Lung (tissue), 11 donors: ENCODE measurements at regions not wholly inside any gene's neighbourhood (a gene's known extent, or its start where the extent isn't known, plus 50 kb on each side); places are given as distances from the start of the nearest gene placed in this dataset.
"Not testable (repeated sequence)": the region's sequence is repeated elsewhere in the genome, so short reads cannot be mapped to it uniquely, and the experiment has no call there.

Experiments used
- ATAC-seq: fragments of 200-7000 bp; cut with Tn5 transposase; one replicate; pipeline ENCODE4 v1.9.1; 2020; ENCODE audit warnings: moderate number of reproducible peaks; ENCODE audit not compliant: insufficient read depth, low FRiP score
- DNase-seq, 3 donors: peaks; one replicate each; pipeline ENCODE4 v3.0.0-alpha.2; 2013 to 2017
- H3K27ac ChIP-seq, 2 donors: one replicate each; pipeline ENCODE4 v1.5.1; 2013; ENCODE audit warnings: mild to moderate bottlenecking in 2 of 2, moderate library complexity in 2 of 2, control low read depth in 1 of 2, inconsistent platforms in 1 of 2, low read depth in 1 of 2, low read length in 1 of 2
- H3K27me3 ChIP-seq, 3 donors: one replicate each; pipeline ENCODE4 v1.5.1; 2013; ENCODE audit warnings: low read length in 2 of 3; ENCODE audit not compliant: control insufficient read depth in 3 of 3, insufficient read depth in 3 of 3
- H3K36me3 ChIP-seq, 4 donors: one replicate each; pipeline ENCODE4 v1.5.1; 2013; ENCODE audit warnings: low read length in 4 of 4, mild to moderate bottlenecking in 1 of 4, moderate library complexity in 1 of 4; ENCODE audit not compliant: control insufficient read depth in 4 of 4, insufficient read depth in 4 of 4
- H3K4me1 ChIP-seq, 5 donors: one replicate each; pipeline ENCODE4 v1.5.1; 2013; ENCODE audit warnings: low read length in 5 of 5, mild to moderate bottlenecking in 2 of 5, moderate library complexity in 1 of 5; ENCODE audit not compliant: control insufficient read depth in 5 of 5, insufficient read depth in 5 of 5
- H3K4me3 ChIP-seq: one replicate; pipeline ENCODE4 v1.5.1; 2013; ENCODE audit warnings: mild to moderate bottlenecking, control low read depth, moderate library complexity
- H3K9ac ChIP-seq, 2 donors: one replicate each; pipeline ENCODE4 v1.5.1; 2013; ENCODE audit warnings: low read length in 2 of 2, control low read depth in 1 of 2; ENCODE audit not compliant: insufficient read depth in 1 of 2
- H3K9me3 ChIP-seq, 4 donors: one replicate each; pipeline ENCODE4 v1.5.1; 2013; ENCODE audit warnings: low read length in 3 of 4, mild to moderate bottlenecking in 1 of 4, moderate library complexity in 1 of 4; ENCODE audit not compliant: control insufficient read depth in 4 of 4, insufficient read depth in 3 of 4
- CTCF ChIP-seq: IDR thresholded peaks from 2 replicates; pipeline ENCODE4 v1.5.1; 2012; ENCODE audit warnings: mild to moderate bottlenecking; ENCODE audit errors: control extremely low read depth, extremely low read depth
- WGBS, 2 donors: extraction: QIAGEN DNeasy Blood & Tissue Kit; methylation state at CpG; one replicate each; pipeline ENCODE4 v1.1.7; 2013; 5-methylcytosine and 5-hydroxymethylcytosine counted together
- donor health status: control.
- donor health status: control.
- donor health status: Bipolar disorder and iron deficiency.
- donor health status: healthy.
- donor health status: DM: yes; HTN: yes; CAD: no.

DNA sequence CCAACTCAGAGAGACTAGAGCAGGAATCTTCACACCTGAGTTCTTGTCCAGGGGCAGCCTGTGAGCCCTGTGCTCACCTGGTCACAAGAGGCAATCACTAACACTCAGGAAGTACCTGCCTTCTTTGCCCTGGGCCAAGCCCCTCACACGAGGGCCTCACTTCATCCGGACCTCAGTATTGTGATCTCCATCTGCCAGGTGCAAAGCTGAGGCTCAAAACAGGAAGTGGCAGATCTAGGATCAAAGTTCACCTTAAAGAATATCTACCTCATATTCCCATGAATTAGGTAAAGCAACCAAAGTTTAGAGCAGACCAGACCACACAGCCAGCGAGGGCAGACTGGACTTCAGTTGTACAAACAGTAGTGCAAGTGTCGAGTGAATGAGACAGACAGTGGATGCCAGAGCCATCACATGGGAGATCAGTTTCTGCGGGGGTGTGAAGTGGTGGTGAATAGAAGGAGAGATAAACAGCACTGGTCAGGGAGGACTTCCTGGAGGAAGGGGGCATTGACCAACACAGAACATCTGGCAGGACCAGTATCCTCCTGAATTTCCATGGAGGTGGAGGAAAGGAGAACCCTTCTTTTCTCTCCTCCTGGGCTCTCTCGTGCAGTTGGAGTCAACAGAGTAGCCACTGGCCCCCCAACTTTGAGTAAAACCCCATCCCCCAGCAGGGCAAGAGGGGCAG, 116.6 kb upstream of the ZBTB40 start:
- no peak for DNase-seq
- Histone ChIP-seq H3K4me3 (no peak overlapping the region), H3K27me3 (peaks cover 0 to 42% (median 29%) of the 10 kb centered on the region in 3 donors), H3K36me3 (no peaks in the 10 kb centered on the region), H3K9me3 (no peaks in the 10 kb centered on the region), H3K9ac (no peak overlapping the region), H3K27ac (no peak overlapping the region), H3K4me1 (peaks cover 0 to 12% (median 0%) of the 10 kb centered on the region in 5 donors)
- no peak for ATAC-seq
- TF ChIP-seq CTCF, result no peak
- WGBS, 2 donors, result 50 to 53% methylated on average over 6 of the region's 6 CpGs

DNA sequence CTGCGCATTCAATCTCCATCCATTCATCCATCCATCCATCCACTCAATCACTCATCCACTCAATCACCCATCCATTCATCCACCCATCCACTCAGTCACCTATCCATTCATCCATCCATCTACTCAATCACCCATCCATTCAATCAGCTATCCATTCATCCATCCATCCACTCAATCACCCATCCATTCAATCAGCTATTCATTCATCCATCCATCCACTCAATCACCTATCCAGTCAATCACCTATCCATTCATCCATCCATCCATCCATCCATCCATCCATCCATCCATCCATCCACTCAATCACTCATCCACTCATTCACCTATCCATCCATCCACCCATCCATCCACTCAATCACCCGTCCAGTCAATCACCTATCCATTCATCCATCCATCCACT, 115.4 kb upstream of the ZBTB40 start:
- not testable (repeated sequence) for H3K4me3 ChIP-seq, ATAC-seq, H3K27ac ChIP-seq, H3K36me3 ChIP-seq, H3K9ac ChIP-seq, DNase-seq, H3K9me3 ChIP-seq
- peaks cover 0 to 49% (median 39%) of the 10 kb centered on the region in 3 donors for H3K27me3 ChIP-seq
- H3K4me1 ChIP-seq, result peaks cover 0 to 12% (median 0%) of the 10 kb centered on the region in 5 donors
- 95 to 98% methylated on average over 2 of the region's 2 CpGs for WGBS, 2 donors

GRCh38 chr1:22336696-22337545, 114.7 kb upstream of the ZBTB40 start:
- peaks cover 0 to 16% (median 0%) of the 10 kb centered on the region in 5 donors for H3K4me1 ChIP-seq
- not testable (repeated sequence) for H3K9me3 ChIP-seq, H3K4me3 ChIP-seq, DNase-seq, H3K36me3 ChIP-seq, H3K9ac ChIP-seq, ATAC-seq, H3K27ac ChIP-seq
- WGBS, 2 donors, result 83 to 96% methylated on average over 2 of the region's 2 CpGs
- peaks cover 0 to 53% (median 43%) of the 10 kb centered on the region in 3 donors for H3K27me3 ChIP-seq

GRCh38 chr1:22338071-22338765, 113.4 kb upstream of the ZBTB40 start:
- H3K9me3 ChIP-seq, result no peaks in the 10 kb centered on the region
- peaks cover 0 to 26% (median 3%) of the 10 kb centered on the region in 5 donors for H3K4me1 ChIP-seq
- no peak for DNase-seq
- TF ChIP-seq CTCF, result no peak
- 90 to 91% methylated on average over 12 of the region's 12 CpGs for WGBS, 2 donors
- no peaks in the 10 kb centered on the region for H3K36me3 ChIP-seq
- no peak for ATAC-seq
- H3K4me3 ChIP-seq, result no peak overlapping the region
- H3K9ac ChIP-seq, result no peak overlapping the region
- H3K27me3 ChIP-seq, result peaks cover 0 to 52% (median 51%) of the 10 kb centered on the region in 3 donors
- no peak overlapping the region for H3K27ac ChIP-seq
